ENCODE measurements at regions not wholly inside any gene's neighbourhood (a gene's known extent, or its start where the extent isn't known, plus 50 kb on each side); places are given as distances from the start of the nearest gene placed in this dataset.
A peak's percentile ranks its signal among the peaks of the same experiment; 100 is the strongest.

DNA sequence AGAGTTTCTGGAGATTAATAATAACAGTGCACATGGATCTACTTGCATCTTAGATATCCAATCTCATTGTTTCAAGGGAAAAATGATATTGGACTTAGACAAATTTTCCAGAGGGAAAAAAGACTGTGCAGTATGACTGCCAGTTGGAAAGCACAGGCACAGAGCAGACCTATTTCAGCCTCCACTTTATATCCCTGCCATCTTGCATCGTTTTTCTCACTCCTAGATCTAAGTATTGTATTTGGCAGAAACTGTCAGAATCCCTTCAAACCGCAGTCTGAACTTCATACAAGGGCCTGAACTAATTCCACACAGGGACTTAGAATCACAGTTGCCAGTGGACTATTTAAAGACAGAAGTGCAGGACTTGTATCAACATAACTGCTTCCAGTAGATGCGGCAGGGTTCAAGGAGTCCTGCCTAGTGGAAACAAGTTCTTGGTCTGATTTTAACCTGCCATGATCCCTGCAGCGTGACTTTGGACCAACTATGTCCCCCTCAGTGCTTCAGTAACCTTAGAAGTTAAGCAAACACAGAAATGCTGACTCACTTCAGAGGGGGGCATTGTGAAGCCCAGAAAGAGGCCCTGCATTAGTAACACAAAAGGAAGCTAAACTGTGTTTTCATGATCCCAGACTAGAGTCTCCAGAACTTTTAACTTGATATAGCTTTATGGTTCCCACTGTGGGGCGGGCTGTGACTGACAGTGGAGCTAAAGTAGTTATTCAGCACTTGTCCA is 95.7 kb upstream of the PALS2 start:
- peak; percentile 75 for DNase-seq

DNA sequence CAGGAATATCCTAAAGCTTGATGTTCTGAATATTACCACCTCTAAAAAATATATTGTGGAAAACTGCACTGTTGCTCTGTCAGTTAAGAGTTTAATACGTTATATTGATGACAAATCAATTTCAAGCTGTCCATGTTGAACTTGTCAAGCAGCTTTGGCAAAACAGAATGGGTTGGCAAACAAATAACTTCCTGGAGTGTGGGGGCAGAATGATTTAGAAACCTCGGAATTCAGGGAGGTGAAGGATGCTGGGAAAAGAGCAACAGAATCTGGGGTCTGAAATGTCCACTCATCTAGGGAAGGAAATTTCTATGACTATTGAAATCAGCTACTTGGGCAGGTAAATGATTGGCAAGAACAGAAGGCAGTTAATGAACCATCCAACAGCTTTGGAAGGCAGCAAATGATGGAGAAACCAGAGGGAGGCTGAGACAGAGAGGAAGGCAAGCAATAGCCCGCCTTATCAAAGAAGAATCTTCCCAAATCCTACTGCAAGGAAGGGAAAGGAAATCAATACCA is 95.1 kb upstream of the PALS2 start:
- DNase-seq = no peak

DNA sequence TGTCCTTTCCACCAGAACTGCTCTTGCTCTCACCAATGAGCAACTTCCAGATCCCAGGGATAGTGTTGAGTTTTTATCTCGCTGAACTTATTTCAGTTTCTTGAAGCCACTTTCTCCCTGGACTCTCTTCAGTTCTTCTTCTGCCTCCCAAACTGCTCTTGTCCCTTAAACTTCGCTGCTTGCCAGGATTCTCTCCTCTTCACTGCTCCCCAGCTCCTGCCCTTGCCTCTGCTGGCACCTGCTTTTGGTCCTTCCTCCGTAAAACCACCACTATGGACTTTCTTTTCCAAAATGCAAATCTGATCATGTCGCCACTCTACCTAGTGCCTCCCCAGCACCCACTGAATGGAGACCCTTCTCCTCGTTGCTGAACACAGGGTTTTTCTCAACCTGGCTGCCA is 92.8 kb upstream of the PALS2 start:
- DNase-seq = no peak

GRCh38 chr7:24483804-24484203 is 89.4 kb upstream of the PALS2 start:
- no peak for DNase-seq

GRCh38 chr7:24492576-24492975 is 80.7 kb upstream of the PALS2 start:
- no peak for DNase-seq

DNA sequence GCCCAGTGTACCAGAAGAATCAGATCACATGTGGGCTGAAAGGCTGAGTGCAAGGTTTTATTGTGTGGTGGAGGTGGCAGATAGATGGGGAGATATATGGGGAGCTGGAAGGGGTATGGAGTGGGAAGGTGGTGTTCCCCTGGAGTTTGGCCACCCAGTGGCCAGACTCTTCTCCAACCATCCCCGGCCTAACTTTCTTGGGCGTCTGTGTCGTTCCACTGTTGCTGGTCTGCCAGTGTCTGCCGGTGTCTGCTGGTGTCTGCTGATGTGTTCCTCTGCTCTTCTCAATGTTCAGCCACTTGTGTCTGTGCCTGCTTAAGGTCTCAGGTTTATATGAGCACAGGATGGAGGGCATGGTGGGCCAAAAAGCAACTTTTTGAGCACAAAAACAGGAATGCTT is 78.4 kb upstream of the PALS2 start:
- no peak for DNase-seq

GRCh38 chr7:24496036-24496435 is 77.2 kb upstream of the PALS2 start:
- no peak for DNase-seq

GRCh38 chr7:24498439-24498838 is 74.8 kb upstream of the PALS2 start:
- DNase-seq = no peak

DNA sequence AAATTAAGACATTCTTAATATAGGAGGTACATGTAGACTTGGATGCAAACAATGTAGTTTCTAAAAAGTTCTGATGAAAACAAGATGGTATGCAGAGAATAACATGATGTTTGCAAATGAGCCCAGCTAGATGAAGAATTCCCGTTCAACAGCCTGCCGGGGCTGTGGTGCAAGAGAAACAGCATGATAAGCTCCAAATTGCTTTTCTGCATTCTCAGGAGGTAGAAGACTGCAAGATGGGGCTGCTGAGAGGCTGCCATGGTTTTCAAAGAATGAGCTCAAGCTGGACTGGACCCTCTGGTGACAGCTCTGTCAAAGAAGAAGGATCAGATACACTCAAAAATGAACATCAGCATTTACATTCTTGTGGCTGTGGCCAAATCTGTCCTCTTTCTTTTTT is 73.4 kb upstream of the PALS2 start:
- DNase-seq = no peak

- no peak for DNase-seq
Measured at GRCh38 chr7:24500599-24500998, 72.7 kb upstream of the PALS2 start.

DNA sequence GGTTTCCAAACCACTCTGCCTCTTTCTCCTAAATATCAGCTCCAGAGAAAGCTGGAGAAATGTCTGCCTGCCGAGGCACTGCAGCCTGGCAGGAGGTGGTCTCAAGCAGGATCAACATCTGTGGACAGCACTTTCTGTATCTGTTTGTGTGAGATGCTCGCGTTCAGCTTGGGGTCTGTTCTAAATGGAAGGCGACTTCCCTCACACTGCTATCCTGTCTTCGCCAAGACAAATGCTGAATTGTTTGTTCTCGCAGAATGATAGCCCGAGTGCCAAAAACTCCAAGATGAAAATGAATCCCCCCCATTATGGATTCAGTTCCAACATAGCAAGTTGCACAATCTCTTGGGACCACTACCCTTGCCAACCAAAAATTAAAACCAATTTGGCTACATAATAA is 72.2 kb upstream of the PALS2 start:
- DNase-seq = no peak

DNA sequence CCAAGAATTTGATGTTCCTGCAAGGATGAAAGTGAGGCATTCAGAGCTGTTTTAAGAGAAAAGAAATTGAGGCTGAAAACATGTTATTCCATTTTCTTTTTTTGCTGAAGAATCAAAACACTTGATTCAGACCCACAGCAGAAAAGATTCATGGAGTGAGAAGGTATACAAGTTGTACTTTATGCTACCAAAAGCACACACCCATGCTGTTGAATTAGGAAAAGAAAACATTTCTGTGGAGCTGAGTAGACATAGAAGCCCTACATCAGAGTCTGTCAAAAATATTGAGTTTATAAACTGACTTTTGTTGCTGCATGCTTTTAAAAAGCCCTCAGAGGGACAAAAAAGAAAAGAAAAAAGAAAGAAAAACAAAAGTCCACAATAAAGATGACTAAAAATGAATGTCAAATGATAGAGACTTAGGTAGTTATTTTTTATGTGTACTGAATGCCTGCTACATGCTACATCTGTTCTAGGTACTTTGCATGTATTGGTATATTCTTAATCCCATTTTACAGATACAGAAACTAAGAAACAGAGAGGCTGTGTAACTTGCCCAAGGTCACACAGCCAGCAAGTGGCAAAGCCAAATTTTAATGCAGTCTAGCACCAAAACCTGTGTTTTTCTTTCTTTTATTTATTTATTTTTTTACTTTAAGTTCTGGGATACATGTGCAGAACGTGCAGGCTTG is 71.7 kb upstream of the PALS2 start:
- no peak for DNase-seq

DNA sequence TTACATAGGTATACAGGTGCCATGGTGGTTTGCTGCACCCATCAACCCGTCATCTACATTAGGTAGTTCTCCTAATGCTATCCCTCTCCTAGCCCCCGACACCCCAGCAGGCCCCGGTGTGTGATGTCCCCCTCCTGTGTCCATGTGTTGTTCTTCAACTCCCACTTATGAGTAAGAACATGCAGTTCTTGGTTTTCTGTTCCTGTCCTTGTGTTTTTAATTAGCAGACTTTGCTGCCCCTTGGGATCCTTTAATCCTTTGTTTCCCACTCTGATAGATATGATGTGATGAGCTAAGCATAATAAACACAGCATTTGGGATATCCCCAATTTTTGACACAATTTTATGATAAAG is 71.1 kb upstream of the PALS2 start:
- no peak for DNase-seq

GRCh38 chr7:24503506-24503905 is 69.7 kb upstream of the PALS2 start:
- DNase-seq = no peak

DNA sequence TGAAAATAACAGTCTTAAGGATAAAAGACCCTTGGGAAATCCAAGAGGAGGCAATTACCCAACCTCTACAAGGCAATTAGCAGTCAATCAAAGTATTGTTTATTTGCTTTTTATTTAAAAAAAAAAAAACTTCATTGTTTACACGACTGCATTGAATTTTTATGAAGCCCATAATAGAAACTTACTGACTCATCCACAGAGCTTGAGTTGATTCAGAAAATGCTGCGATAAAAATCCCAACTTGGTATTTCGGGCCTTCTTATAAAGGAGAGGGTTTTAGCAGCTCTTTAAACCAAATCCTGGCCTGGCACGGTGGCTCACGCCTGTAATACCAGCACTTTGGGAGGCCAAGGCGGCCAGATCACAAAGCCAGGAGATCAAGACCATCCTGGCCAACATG is 69.2 kb upstream of the PALS2 start:
- no peak for DNase-seq

DNA sequence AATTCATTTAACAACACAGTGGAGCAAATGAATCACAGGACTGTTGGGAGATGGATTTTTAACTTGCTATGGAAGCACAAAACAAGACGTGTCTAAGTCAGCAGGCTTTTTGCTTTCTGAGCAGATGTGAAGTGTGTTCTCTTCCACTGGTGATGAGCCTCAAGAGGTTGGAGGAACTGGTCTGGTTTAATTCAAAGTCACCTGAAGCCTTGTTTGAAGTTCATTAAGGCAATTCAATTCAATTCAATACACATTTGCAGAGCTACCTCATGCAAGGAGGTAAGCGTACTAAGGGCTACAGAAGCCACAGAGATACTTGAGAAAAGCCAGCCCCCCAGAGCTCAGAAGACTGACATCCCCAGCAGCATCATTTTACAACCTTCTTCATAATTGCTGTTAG is 68.4 kb upstream of the PALS2 start:
- DNase-seq = no peak

DNA sequence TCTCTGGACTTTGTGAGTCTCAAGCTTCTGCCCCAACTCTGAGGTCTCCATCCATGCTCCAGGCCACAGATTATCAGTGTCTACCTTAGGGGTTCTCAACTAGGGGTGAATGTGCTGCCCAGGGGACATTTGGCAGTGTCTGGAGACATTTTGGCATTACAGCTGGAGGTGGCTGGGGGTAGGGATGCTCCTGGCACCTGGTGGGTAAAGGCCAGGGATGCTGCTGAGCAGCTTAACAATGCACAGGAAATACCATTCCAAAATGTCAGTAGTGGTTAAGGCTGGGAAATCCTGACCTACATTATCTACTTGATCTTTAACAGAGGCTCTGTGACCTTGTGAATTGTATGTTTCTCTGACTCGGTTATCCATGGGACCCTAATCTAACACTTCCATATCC is 67.3 kb upstream of the PALS2 start:
- no peak for DNase-seq

DNA sequence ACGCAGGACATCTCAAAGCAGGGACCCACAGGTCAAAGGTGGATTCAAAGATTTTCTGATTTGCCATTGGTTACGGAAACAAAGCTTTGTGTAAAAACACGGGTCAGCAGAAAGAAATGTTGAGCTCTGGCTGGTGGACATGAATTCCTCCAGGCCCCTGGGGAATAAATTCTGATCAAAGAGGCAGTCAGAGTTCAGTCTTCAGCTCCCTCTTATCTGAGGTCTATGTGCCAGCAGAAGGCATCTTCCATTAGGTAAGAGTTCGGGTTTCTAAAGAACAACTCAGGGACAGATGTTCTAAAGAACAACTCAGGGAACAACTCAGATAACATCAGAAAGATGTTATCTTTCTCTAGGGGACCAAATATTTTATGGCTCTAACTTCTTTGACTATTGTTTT is 64.9 kb upstream of the PALS2 start:
- DNase-seq = no peak

DNA sequence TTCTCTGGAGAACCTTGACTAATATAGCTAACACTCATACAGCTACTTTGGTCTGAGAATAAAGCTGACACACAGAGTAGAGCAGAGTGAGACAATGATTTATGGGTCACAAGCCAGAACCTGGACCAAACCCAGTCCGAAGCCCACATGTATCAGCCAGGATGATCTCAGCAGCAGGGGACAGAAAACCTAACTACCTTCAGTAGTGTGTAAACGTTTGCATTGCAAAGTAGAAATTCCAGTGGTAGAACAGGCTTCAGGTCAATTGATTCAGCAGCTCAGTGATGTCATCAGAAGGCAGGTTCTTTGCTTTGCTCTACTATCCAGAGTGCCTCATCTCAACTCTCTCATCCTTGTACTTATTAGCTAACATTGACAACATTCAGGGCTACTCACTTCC is 62.5 kb upstream of the PALS2 start:
- no peak for DNase-seq

- DNase-seq = no peak
Measured at GRCh38 chr7:24517166-24517565, 56.1 kb upstream of the PALS2 start.

DNA sequence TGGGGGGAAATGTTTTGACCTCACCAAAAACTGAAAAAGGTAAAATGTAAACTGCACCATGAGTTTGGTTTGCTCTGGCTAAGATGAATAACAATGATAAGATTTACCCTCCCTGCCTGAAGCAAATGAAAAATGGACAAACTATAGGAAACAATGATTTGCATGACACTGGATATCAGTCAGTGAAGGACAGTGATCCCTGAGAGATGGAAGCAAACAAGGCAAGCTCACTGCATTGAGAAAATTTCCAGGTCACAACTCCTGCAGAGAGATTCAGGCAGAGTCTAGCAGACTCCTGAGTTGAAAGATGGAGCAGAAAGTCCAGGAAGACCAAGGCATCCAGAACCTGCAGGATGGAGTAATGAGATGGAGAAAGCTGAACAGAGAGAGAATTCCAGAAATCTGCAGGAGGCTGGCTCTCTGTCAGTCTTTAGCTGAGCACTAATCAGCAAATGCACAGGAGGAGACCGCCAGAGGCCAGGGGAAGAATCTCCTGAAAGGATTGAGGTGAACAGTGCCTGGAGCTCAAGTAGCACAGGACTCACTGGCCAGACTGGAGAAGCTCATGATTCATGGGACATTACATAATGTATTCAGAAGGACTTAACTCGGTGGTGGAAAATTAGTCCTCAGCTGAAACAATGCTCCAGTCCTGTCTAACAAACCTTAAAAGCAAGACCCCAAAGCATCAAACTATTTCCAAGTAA is 51.2 kb upstream of the PALS2 start:
- DNase-seq = no peak
